Vagina (tissue), 2 donors: ENCODE measurements at regions not wholly inside any gene's neighbourhood (a gene's known extent, or its start where the extent isn't known, plus 50 kb on each side); places are given as distances from the start of the nearest gene placed in this dataset.
"Not testable (repeated sequence)": the region's sequence is repeated elsewhere in the genome, so short reads cannot be mapped to it uniquely, and the experiment has no call there.

Experiments used
- POLR2A ChIP-seq, 2 donors: fragments of 450-650 bp; IDR thresholded peaks; one replicate each; pipeline ENCODE4 v1.6.1; 2017; ENCODE audit warnings: antibody characterized with exemption in 2 of 2, mild to moderate bottlenecking in 2 of 2, moderate library complexity in 2 of 2
- POLR2AphosphoS5 ChIP-seq, 2 donors: sonication (generic); formaldehyde crosslinking; IDR thresholded peaks; one replicate each; pipeline ENCODE4 v1.9.0; 2017; ENCODE audit warnings: antibody characterized with exemption in 2 of 2, mild to moderate bottlenecking in 2 of 2, low read depth in 1 of 2; ENCODE audit not compliant: insufficient read depth in 1 of 2
- TF ChIP-seq, protein P1 (sequence below), 3 experiments: fragments of 450-650 bp in 2 of 3; fragments of 200-600 bp in 1 of 3; sonication (generic) in 1 of 3; IDR thresholded peaks; one replicate each; pipeline ENCODE4 v1.5.1; 2017 to 2019; ENCODE audit warnings: antibody characterized with exemption in 3 of 3, mild to moderate bottlenecking in 2 of 3, moderate library complexity in 2 of 3

DNA sequence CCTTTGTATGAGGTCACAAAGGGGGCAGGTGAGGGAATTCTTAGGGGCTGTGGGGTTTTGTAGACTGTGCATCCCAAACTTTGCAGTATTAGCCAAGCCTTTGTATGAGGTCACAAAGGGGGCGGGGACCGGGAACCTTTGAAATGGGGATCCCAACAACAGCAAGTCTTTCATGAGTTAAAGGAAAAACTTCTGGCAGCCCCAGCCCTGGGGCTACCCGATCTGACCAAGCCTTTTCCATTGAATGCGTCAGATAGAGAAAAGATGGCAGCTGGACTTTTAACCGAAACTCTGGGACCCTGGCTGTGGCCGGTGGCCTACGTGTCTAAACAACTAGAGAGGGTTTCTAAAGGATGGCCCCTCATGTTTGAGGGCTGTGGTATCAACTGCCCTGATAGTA, 79.0 kb upstream of the RUBCNL start:
- TF ChIP-seq, protein P1, sequence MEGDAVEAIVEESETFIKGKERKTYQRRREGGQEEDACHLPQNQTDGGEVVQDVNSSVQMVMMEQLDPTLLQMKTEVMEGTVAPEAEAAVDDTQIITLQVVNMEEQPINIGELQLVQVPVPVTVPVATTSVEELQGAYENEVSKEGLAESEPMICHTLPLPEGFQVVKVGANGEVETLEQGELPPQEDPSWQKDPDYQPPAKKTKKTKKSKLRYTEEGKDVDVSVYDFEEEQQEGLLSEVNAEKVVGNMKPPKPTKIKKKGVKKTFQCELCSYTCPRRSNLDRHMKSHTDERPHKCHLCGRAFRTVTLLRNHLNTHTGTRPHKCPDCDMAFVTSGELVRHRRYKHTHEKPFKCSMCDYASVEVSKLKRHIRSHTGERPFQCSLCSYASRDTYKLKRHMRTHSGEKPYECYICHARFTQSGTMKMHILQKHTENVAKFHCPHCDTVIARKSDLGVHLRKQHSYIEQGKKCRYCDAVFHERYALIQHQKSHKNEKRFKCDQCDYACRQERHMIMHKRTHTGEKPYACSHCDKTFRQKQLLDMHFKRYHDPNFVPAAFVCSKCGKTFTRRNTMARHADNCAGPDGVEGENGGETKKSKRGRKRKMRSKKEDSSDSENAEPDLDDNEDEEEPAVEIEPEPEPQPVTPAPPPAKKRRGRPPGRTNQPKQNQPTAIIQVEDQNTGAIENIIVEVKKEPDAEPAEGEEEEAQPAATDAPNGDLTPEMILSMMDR (IDR thresholded peaks at IDR 0.05): not testable (repeated sequence)
- TF ChIP-seq POLR2A (IDR thresholded peaks at IDR 0.05); POLR2AphosphoS5 (IDR thresholded peaks at IDR 0.05; ENCODE audit: insufficient read depth in 1 of 2, low read depth in 1 of 2): not testable (repeated sequence)
